Dermis blood vessel endothelial cell (primary cell): ENCODE measurements at regions not wholly inside any gene's neighbourhood (a gene's known extent, or its start where the extent isn't known, plus 50 kb on each side); places are given as distances from the start of the nearest gene placed in this dataset.
"Not testable (repeated sequence)": the region's sequence is repeated elsewhere in the genome, so short reads cannot be mapped to it uniquely, and the experiment has no call there.

Source experiments
- DNase-seq: peaks from one replicate; pipeline ENCODE4 v3.0.0; 2010

- not testable (repeated sequence) for DNase-seq
Measured at GRCh38 chr7:35910621-35911020, 109.8 kb downstream of the SEPTIN7 start.

DNA sequence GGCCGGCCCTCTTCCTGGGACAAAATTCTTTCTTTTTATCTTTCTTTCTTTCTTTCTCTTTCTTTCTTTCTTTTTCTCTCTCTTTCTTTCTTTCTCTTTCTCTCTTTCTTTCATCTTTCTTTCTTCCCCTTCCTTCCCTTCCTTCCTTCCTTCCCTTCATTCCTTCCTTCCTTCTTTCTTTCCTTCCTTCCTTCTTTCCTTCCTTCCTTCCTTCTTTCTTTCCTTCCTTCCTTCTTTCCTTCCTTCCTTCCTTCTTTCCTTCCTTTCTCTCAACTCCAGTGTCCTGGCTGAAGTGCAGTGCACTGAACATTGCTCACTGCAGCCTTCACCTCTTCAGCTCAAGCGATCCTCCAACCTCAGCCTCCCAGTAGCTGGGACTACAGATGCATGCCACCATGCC, 112.5 kb downstream of the SEPTIN7 start:
- not testable (repeated sequence) for DNase-seq

- DNase-seq = not testable (repeated sequence)
Measured at GRCh38 chr7:35914214-35914613, 113.4 kb downstream of the SEPTIN7 start.

DNA sequence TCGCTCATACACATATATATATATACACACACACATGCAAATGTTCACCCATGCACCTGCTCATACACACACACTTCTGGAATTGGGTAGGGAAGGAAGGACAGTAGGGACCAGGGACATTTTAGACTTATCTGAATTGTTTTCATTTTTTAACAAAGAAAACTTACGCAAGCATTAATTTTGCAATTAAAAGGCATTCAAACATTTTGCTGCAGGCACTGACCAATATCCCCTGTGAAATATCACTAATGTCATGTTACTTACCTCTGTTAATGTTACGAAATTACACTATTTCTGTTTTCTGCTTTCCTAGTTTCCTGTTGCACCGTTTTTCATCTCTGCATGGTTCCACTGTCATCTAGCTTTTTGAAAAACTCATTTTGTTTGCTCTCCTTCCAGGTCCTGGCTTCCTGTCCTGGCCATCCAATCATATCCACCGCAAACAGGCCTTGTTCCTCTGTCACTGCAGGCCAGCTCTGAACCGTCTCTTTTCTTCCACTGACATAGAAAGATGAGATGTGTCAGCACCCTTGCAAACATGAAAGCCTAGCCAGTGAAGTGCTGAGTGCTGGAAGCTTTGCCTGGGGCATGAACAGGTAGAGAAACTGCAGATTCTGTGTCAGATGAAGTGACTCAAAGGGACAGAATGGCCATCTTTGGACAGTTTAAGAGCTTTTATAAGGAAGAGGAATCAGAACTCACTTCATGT, 114.5 kb downstream of the SEPTIN7 start:
- not testable (repeated sequence) for DNase-seq

DNA sequence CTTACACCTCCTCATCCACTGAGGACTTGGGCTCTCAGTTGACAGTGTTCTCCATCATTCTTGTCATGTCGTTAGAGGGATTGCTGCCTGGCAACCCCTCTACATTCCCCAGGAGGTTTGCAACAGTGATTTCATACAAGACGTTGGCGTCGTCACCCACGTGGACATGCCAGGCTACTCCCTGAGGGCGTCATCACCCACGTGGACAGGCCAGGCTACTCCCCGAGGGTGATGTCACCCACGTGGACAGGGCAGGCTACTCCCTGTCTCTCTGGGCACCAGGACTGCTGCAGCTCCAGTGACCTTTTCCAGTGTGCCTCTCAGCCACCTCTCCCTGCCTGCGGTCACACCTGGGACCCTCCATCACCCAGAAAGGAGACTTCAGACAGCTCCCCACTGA, 117.4 kb downstream of the SEPTIN7 start:
- not testable (repeated sequence) for DNase-seq

GRCh38 chr7:35919607-35920006, 118.8 kb downstream of the SEPTIN7 start:
- peak; percentile 19 for DNase-seq

- not testable (repeated sequence) for DNase-seq
Measured at GRCh38 chr7:35921338-35921737, 120.5 kb downstream of the SEPTIN7 start.

- DNase-seq = not testable (repeated sequence)
Measured at GRCh38 chr7:35924668-35925067, 123.8 kb downstream of the SEPTIN7 start.

DNA sequence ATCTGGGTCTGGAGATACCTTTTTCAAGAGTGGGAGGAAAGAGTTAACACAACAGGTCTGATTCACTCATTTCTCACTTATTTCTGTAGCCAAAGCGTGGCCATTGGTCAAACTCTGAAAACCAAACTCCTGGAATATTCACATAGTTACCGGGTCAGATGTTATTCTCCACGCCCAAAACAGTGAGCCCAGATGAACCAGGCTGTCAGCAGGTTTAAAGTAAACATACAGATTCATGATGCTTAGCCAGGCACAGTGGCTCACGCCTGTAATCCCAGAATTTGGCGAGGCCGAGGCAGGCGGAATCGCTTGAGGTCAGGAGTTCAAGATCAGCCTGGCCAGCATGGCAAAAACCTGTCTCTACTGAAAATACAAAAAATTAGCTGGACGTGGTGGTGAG, 126.1 kb downstream of the SEPTIN7 start:
- DNase-seq = not testable (repeated sequence)

- not testable (repeated sequence) for DNase-seq
Measured at GRCh38 chr7:35931134-35931533, 130.3 kb downstream of the SEPTIN7 start.

DNA sequence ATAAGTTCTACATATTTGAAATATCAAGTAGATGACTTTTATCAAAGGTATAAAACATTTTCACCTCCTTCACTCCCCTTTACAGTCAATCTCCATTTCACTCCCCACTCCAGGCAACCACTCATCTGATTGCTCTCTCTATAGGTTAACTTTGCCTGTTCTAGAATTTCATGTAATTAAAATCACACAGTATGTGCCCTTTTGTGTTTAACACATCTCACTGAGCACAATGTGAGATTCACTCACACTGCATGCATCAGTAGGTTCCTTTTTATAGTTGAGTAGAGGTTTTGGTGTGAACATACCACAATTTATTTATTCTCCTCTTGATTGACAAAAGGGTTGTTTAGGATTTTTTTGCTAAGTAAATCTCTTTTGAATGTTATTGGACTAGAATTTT, 130.7 kb downstream of the SEPTIN7 start:
- not testable (repeated sequence) for DNase-seq

DNA sequence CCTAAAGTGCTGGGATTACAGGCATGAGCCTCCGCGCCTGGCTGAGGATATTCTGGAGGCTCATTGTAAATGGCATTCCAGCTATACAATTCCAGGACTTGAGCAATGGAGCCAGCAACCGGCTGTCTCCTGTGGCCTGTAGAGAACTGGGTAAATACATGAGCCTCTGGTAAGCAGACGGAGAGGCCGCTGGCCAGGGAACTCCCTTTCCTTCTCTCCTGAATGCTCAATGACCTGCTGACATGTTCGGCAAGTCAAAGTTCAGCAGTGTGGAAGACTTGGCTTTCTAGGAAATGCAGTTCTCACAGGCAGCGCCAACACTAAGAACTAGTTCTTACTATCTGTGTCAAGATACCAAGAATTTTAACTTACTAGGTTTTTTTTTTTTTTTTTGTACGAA, 139.8 kb downstream of the SEPTIN7 start:
- not testable (repeated sequence) for DNase-seq

- DNase-seq = not testable (repeated sequence)
Measured at GRCh38 chr7:35945621-35946020, 144.8 kb downstream of the SEPTIN7 start.

- DNase-seq = not testable (repeated sequence)
Measured at GRCh38 chr7:35955735-35956134, 154.9 kb downstream of the SEPTIN7 start.

GRCh38 chr7:35956988-35957387, 156.1 kb downstream of the SEPTIN7 start:
- DNase-seq = not testable (repeated sequence)

- not testable (repeated sequence) for DNase-seq
Measured at GRCh38 chr7:35961260-35961659, 160.4 kb downstream of the SEPTIN7 start.

DNA sequence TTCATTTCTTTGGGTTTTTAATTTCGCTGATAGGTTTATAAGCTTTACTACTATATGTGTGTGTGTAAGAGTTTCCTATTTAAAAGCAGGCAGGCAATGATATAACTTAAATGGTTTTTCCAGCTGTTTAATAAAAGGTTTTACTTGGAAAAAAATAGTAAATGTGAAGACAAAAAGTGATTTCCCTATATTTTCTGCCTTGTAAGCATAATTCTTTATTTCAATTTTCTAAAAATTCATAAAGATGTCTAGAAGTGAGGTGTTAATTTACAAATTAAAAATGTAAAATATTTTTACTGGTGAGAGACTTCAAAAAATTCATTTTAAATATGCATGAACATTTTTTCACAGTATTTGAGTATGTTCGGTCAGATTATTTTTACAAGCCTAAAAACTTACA, 161.8 kb downstream of the SEPTIN7 start:
- DNase-seq = not testable (repeated sequence)

DNA sequence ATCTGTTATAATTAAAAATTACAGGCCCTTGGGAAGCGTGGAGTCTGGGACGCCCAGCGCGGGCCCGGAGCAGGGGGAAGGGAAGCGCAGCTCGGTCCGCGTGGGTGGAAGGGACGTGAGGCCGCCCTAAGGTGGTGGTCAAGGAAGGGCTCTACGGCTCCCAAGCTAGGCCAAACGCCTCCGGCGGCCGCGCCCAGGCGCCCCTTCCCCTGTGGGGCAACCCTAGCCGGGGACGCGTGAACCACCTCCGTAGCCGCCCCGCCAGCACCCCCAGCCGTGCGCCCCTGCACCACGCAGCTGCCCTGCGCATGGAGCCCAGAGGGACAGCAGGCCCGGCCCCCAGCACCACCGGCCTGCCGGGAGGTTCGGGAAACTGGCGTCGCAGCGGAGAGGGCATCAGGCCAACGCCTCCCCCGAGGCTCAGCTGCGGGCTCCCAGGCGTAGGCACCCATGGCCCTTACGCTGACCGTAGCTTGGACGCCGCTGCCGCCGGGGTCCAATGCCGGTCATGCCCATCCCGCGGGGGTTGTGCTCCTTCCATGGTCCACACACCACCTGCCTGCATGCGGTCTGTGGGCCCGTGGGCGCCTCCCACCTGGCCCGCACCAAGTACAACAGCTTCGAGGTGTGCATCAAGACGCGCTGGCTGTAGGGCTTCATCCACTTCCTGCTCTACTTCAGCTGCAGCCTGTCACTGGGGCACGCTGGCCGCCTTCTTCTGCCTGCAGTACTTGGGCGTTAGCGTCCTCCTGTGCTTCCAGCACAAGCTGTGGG, 166.7 kb downstream of the SEPTIN7 start:
- DNase-seq = no peak

GRCh38 chr7:35968140-35968940, 167.5 kb downstream of the SEPTIN7 start:
- no peak for DNase-seq

GRCh38 chr7:35969066-35969465, 168.2 kb downstream of the SEPTIN7 start:
- no peak for DNase-seq

- no peak for DNase-seq
Measured at GRCh38 chr7:35970458-35970857, 169.6 kb downstream of the SEPTIN7 start.

DNA sequence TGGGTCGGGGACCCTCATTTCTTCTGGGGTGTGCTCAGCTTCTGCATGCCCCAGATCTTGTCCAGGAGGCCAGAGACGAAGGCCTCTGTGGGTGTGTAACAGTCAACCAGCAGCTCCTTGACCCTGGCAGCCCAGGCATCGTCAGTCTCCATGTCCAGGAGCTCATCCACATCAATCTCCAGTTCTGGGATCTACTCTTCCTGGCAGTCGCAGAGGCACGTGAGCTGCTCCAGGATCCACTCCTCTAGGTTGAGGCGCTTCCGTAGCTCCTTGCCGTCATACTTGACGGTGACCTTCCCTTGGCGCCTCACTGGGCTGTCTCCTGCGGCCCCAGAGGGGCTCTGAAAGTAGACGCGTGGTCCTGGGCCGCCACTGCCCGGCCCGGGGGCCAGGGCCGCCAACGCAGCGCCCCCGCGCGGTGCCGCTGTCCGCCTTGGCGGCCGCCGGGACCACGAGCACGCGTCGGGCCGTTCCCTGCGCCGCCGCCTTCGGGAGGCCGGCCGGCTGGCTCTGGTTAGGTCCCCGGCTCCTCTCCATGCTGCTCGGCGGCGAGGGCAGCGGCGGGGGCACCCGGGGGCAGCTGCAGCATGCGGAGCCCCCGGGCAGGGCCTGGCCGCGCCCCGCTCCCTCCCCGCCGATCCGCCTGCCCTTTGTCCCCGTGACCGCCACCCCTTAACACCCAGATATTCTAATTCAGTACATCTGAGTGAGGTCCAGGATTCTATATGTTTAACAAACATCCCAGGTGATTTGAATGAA, 170.5 kb downstream of the SEPTIN7 start:
- DNase-seq = peak; percentile 38
